CD4-positive, alpha-beta T cell (primary cell): ENCODE measurements at regions not wholly inside any gene's neighbourhood (a gene's known extent, or its start where the extent isn't known, plus 50 kb on each side); places are given as distances from the start of the nearest gene placed in this dataset.
A peak's percentile ranks its signal among the peaks of the same experiment; 100 is the strongest.

ENCODE experiments used
- ATAC-seq: fragments of 200-7000 bp; cut with Tn5 transposase; one replicate; pipeline ENCODE4 v1.10.0; 2022; ENCODE audit warnings: mild to moderate bottlenecking; ENCODE audit not compliant: poor library complexity
- CTCF ChIA-PET: fragments of 350-600 bp; sonication (Branson Sonifier 250); formaldehyde crosslinking; loops from one replicate; lab custom pipeline; 2021; ENCODE audit warnings: antibody characterized with exemption, inconsistent platforms; lab: Charles Lee
- POLR2A ChIA-PET: fragments of 350-600 bp; sonication (Branson Sonifier 250); formaldehyde crosslinking; loops from one replicate; lab custom pipeline; 2021; ENCODE audit warnings: antibody characterized with exemption, inconsistent platforms; lab: Charles Lee
- DNase-seq, 14 experiments: peaks; one replicate each; pipeline ENCODE4 v3.0.0-alpha.2; 2013 to 2020; ENCODE audit warnings: mixed read lengths in 2 of 14
- H3K27ac ChIP-seq, 2 donors: one replicate each; pipeline versions ENCODE4 v1.5.1 to v1.7.0; 2013; ENCODE audit warnings: low read length in 2 of 2, low read depth in 1 of 2, mild to moderate bottlenecking in 1 of 2
- H3K27me3 ChIP-seq, 2 experiments: 1 replicate in 1 of 2; 2 replicates in 1 of 2; pipeline versions ENCODE4 v1.6.1 to v1.7.0; 2013; ENCODE audit warnings: low read length in 2 of 2, control low read depth in 1 of 2, mild to moderate bottlenecking in 1 of 2, moderate library complexity in 1 of 2; ENCODE audit not compliant: insufficient read depth in 2 of 2, control insufficient read depth in 1 of 2
- H3K36me3 ChIP-seq: one replicate; pipeline ENCODE4 v1.6.1; 2013; ENCODE audit warnings: low read length, control low read depth; ENCODE audit not compliant: insufficient read depth
- H3K4me1 ChIP-seq: one replicate; pipeline ENCODE4 v1.6.1; 2013; ENCODE audit warnings: low read length, control low read depth; ENCODE audit not compliant: insufficient read depth
- H3K4me3 ChIP-seq: one replicate; pipeline ENCODE4 v1.5.1; 2013; ENCODE audit warnings: mild to moderate bottlenecking, low read length, moderate library complexity
- H3K9me3 ChIP-seq, 2 experiments: 1 replicate in 1 of 2; 2 replicates in 1 of 2; pipeline versions ENCODE4 v1.6.1 to v1.7.0; 2013; ENCODE audit warnings: low read length in 2 of 2, mild to moderate bottlenecking in 2 of 2, control low read depth in 1 of 2, moderate library complexity in 1 of 2; ENCODE audit not compliant: control insufficient read depth in 1 of 2, insufficient read depth in 1 of 2
- H3K27ac Mint-ChIP-seq: one replicate; pipeline ENCODE4 v1.8.0; 2020; ENCODE audit warnings: mixed read lengths
- H3K27me3 Mint-ChIP-seq: one replicate; pipeline ENCODE4 v1.8.0; 2021; ENCODE audit warnings: mixed read lengths
- H3K36me3 Mint-ChIP-seq: one replicate; pipeline ENCODE4 v1.8.0; 2021; ENCODE audit warnings: low read depth, mixed read lengths
- H3K4me1 Mint-ChIP-seq: one replicate; pipeline ENCODE4 v1.8.0; 2021; ENCODE audit warnings: low read depth, mixed read lengths
- H3K4me3 Mint-ChIP-seq: one replicate; pipeline ENCODE4 v1.8.0; 2020; ENCODE audit warnings: mild to moderate bottlenecking, mixed read lengths
- H3K9me3 Mint-ChIP-seq: one replicate; pipeline ENCODE4 v1.8.0; 2020; ENCODE audit warnings: mixed read lengths
- CTCF ChIP-seq: fragments of 200-600 bp; IDR thresholded peaks from one replicate; pipeline ENCODE4 v1.8.0; 2022; ENCODE audit warnings: antibody characterized with exemption, mild to moderate bottlenecking
- intact Hi-C, 2 experiments: fragments of 100-400 bp; cut with DNase I in 1 of 2; cut with micrococcal nuclease in 1 of 2; formaldehyde crosslinking; loops; one replicate each; pipeline versions ENCODE4 v1.15.1 to v1.9.0; 2023 to 2025; cut with DNase I, micrococcal nuclease

- Histone ChIP-seq H3K36me3 (no peaks in the 10 kb centered on the region), H3K4me1 (peaks cover 23% of the 10 kb centered on the region), H3K27ac (peak overlapping the region in 1 of 2 donors; percentile 72), H3K9me3 (peaks cover 0 to 15% of the 10 kb centered on the region in 2 experiments), H3K4me3 (peak overlapping the region; percentile 7), H3K27me3 (no peaks in the 10 kb centered on the region)
- intact Hi-C loops: no loop called here
- H3K9me3 Mint-ChIP-seq: no peaks in the 10 kb centered on the region
- ATAC-seq: peak; percentile 95
- no peaks in the 10 kb centered on the region for H3K36me3 Mint-ChIP-seq
- no peak for TF ChIP-seq CTCF
- H3K4me1 Mint-ChIP-seq: peaks cover 20% of the 10 kb centered on the region
- H3K27me3 Mint-ChIP-seq: no peaks in the 10 kb centered on the region
- no peak overlapping the region for H3K4me3 Mint-ChIP-seq
- ChIA-PET CTCF (no interaction called here), POLR2A (no interaction called here)
- peak overlapping the region; percentile 56 for H3K27ac Mint-ChIP-seq
- DNase-seq: peak in 11 of 14 experiments; percentile 8 to 87 (median 29)
Observed at GRCh38 chr22:17303840-17304779, 65.2 kb upstream of the CECR2 start.

- DNase-seq: no peak
- no peaks in the 10 kb centered on the region for H3K27me3 ChIP-seq
- intact Hi-C loops: no loop called here
- Mint-ChIP-seq H3K9me3 (no peaks in the 10 kb centered on the region), H3K4me3 (no peak overlapping the region), H3K27me3 (no peaks in the 10 kb centered on the region), H3K36me3 (no peaks in the 10 kb centered on the region), H3K27ac (peak overlapping the region; percentile 56), H3K4me1 (peaks cover 20% of the 10 kb centered on the region)
- peaks cover 23% of the 10 kb centered on the region for H3K4me1 ChIP-seq
- ChIA-PET CTCF (no interaction called here), POLR2A (no interaction called here)
- H3K9me3 ChIP-seq: peaks cover 0 to 17% of the 10 kb centered on the region in 2 experiments
- H3K36me3 ChIP-seq: no peaks in the 10 kb centered on the region
- H3K4me3 ChIP-seq: no peak overlapping the region
- no peak for TF ChIP-seq CTCF
- no peak for ATAC-seq
- no peak overlapping the region for H3K27ac ChIP-seq
Observed at GRCh38 chr22:17303441-17303839, 65.8 kb upstream of the CECR2 start.

- Histone ChIP-seq H3K27ac (no peak overlapping the region), H3K9me3 (peaks cover 0 to 17% of the 10 kb centered on the region in 2 experiments), H3K4me1 (peaks cover 23% of the 10 kb centered on the region), H3K4me3 (no peak overlapping the region), H3K27me3 (no peaks in the 10 kb centered on the region), H3K36me3 (no peaks in the 10 kb centered on the region)
- TF ChIP-seq CTCF: no peak
- CTCF ChIA-PET: no interaction called here
- Mint-ChIP-seq H3K9me3 (no peaks in the 10 kb centered on the region), H3K4me1 (peaks cover 20% of the 10 kb centered on the region), H3K4me3 (no peak overlapping the region), H3K27ac (peak overlapping the region; percentile 56), H3K36me3 (no peaks in the 10 kb centered on the region), H3K27me3 (no peaks in the 10 kb centered on the region)
- POLR2A ChIA-PET: no interaction called here
- intact Hi-C loops: no loop called here
- DNase-seq (no peak), ATAC-seq (no peak)
Observed at GRCh38 chr22:17302616-17303015, 66.6 kb upstream of the CECR2 start.
